ENCODE measurements at regions not wholly inside any gene's neighbourhood (a gene's known extent, or its start where the extent isn't known, plus 50 kb on each side); places are given as distances from the start of the nearest gene placed in this dataset.

- DNase-seq: no peak
Measured at GRCh38 chr10:121282264-121282663, 316.0 kb downstream of the FGFR2 start.

- no peak for DNase-seq
Measured at GRCh38 chr10:121282797-121283515, 315.3 kb downstream of the FGFR2 start.

GRCh38 chr10:121284936-121285335, 313.3 kb downstream of the FGFR2 start:
- peak; percentile 39 for DNase-seq

GRCh38 chr10:121285406-121286196, 312.6 kb downstream of the FGFR2 start:
- DNase-seq: no peak

GRCh38 chr10:121288011-121288410, 310.2 kb downstream of the FGFR2 start:
- DNase-seq: no peak

- no peak for DNase-seq
Measured at GRCh38 chr10:121288864-121289661, 309.2 kb downstream of the FGFR2 start.

GRCh38 chr10:121289800-121290199, 308.4 kb downstream of the FGFR2 start:
- no peak for DNase-seq

GRCh38 chr10:121290674-121291073, 307.6 kb downstream of the FGFR2 start:
- no peak for DNase-seq

GRCh38 chr10:121291376-121291775, 306.9 kb downstream of the FGFR2 start:
- DNase-seq: no peak

GRCh38 chr10:121291823-121292222, 306.4 kb downstream of the FGFR2 start:
- DNase-seq: no peak

GRCh38 chr10:121292321-121292720, 305.9 kb downstream of the FGFR2 start:
- DNase-seq: no peak

GRCh38 chr10:121293110-121293509, 305.1 kb downstream of the FGFR2 start:
- no peak for DNase-seq

GRCh38 chr10:121294630-121295029, 303.6 kb downstream of the FGFR2 start:
- DNase-seq: no peak

GRCh38 chr10:121296378-121296777, 301.9 kb downstream of the FGFR2 start:
- DNase-seq: no peak

GRCh38 chr10:121296881-121297585, 301.2 kb downstream of the FGFR2 start:
- no peak for DNase-seq

GRCh38 chr10:121300723-121301122, 297.5 kb downstream of the FGFR2 start:
- DNase-seq: no peak

GRCh38 chr10:121302541-121303180, 295.6 kb downstream of the FGFR2 start:
- DNase-seq: no peak

GRCh38 chr10:121303287-121303890, 294.9 kb downstream of the FGFR2 start:
- DNase-seq: no peak

- no peak for DNase-seq
Measured at GRCh38 chr10:121305066-121305465, 293.2 kb downstream of the FGFR2 start.

- DNase-seq: no peak
Measured at GRCh38 chr10:121306159-121306673, 292.0 kb downstream of the FGFR2 start.

- DNase-seq: no peak
Measured at GRCh38 chr10:121307411-121307980, 290.7 kb downstream of the FGFR2 start.
